SK-N-DZ (cell line): ENCODE measurements at regions not wholly inside any gene's neighbourhood (a gene's known extent, or its start where the extent isn't known, plus 50 kb on each side); places are given as distances from the start of the nearest gene placed in this dataset.
"Not testable (repeated sequence)": the region's sequence is repeated elsewhere in the genome, so short reads cannot be mapped to it uniquely, and the experiment has no call there.

Experiments
- DNase-seq: peaks from one replicate; pipeline ENCODE4 v3.0.0-alpha.2; 2015; ENCODE audit warnings: low spot score

DNA sequence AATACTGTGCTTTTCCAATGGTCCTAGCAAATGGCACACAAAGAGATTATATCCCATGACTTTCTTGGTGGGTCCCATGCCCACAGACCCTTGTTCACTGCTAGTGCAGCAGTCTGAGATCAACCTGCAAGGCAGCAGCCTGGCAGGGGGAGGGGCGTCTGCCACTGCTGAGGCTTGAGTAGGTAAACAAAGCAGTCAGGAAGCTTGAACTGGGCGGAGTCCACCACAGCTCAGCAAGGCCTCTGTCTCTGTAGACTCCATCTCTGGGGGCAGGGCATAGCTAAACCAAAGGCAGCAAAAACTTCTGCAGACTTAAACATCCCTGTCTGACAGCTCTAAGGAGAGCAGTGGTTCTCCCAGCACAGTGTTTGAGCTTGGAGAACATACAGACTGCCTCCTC lies 82.9 kb downstream of the ZNF737 start:
- DNase-seq: no peak

DNA sequence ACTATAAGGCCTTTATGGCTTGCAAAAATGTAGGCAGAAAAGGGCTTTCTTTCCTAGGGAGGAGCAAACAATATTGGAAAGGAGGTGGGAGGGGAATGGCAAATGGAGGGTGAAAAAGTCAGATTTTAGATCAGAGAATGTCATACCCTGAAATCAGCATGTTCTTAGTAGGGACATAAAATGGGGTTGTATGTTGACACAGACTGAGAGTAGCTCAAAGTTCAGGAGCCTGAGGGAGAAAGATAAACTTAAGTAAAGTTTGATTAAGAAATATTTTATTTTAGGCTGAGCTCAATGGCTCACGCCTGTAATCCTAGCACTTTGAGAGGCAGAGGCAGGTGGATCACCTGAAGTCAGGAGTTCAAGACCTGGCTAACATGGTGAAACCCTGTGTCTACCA lies 83.8 kb downstream of the ZNF737 start:
- no peak for DNase-seq

- DNase-seq: no peak
These were observed 86.1 kb downstream of the ZNF737 start for GRCh38 chr19:20479483-20479882.

GRCh38 chr19:20478936-20479335 lies 86.6 kb downstream of the ZNF737 start:
- DNase-seq: no peak

GRCh38 chr19:20472854-20473253 lies 92.7 kb downstream of the ZNF737 start:
- no peak for DNase-seq

GRCh38 chr19:20471431-20471830 lies 94.2 kb downstream of the ZNF737 start:
- no peak for DNase-seq

DNA sequence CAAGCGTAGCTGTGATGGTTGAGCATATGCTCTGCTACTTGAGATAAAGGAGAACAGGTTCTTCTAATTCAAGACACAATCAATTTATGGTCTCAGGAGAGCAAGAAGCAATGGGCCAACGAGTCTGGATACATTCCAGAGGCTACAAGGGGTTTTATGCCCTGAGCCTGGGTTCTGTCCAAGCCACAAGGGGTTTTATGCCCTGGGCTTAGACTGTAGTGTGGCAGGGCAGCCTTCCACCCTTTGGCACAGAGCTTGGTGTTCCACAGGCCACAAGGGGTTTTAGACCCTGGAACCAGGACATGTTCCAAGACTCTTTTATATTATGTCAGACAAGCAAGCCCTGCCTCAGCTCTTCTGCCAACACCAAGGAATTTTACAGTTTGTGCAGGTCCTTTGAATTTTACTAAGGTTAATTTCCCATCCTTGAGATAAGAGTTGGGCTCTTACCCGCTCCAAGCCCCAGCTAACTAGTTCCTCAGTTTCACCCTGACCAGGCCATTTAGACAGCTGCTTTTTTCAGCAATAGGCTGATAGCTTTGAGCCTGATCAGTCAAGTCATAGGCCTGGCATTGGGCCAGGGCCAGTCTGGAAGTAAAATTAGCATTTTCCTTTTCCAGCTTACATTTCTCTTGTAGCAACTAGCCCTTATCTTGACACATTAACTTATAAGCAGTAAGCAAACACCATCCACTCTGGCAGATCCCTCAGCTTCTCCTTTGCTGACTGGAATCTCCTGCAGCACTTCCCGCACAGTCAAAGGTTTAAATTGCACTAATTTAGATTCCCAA lies 95.0 kb downstream of the ZNF737 start:
- no peak for DNase-seq

DNA sequence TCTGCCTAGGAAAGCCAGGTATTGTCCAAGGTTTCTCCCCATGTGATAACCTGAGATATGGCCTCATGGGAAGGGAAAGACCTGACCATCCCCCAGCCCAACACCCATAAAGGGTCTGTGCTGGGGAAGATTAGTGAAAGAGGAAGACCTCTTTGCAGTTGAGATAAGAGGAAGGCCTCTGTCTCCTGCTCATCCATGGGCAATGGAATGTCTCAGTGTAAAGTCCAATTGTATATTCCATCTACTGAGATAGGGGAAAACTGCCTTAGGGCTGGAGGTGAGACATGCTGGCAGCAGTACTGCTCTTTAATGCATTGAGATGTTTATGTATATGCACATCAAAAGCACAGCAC lies 99.0 kb downstream of the ZNF737 start:
- peak; percentile 20 for DNase-seq

- not testable (repeated sequence) for DNase-seq
These were observed 99.5 kb downstream of the ZNF737 start for GRCh38 chr19:20465922-20466637.

DNA sequence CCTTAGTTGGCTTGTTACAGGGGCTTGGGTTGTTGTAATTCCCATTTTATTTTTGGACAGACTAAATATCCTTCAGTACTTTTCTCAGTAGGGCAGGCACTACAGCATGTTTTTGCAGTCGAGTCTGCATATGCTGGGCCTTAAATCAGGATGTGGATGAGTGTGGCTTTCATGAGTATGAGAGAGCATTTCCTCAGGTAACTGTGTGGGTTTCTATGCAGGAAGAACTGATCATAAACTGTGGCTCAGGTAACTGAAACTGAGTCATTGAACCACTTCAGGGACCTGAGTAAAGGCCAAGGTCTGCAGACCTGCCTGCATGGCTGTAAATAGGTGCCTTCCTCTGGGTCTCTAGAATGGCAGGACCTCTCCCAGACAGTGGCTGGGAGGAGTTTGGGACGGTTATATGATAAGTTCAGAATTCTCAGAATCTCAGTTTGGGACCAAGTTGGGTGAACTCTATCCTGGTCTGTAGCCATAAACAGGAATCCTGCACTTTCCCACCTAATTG lies 112.1 kb downstream of the ZNF737 start:
- no peak for DNase-seq

- DNase-seq: no peak
These were observed 121.2 kb downstream of the ZNF737 start for GRCh38 chr19:20444202-20444885.

- not testable (repeated sequence) for DNase-seq
These were observed 133.2 kb downstream of the ZNF737 start for GRCh38 chr19:20432266-20432842.

- DNase-seq: no peak
These were observed 133.8 kb downstream of the ZNF737 start for GRCh38 chr19:20431826-20432225.

- DNase-seq: no peak
These were observed 142.0 kb downstream of the ZNF737 start for GRCh38 chr19:20423381-20424197.

- no peak for DNase-seq
These were observed 143.1 kb downstream of the ZNF737 start for GRCh38 chr19:20422216-20423205.

DNA sequence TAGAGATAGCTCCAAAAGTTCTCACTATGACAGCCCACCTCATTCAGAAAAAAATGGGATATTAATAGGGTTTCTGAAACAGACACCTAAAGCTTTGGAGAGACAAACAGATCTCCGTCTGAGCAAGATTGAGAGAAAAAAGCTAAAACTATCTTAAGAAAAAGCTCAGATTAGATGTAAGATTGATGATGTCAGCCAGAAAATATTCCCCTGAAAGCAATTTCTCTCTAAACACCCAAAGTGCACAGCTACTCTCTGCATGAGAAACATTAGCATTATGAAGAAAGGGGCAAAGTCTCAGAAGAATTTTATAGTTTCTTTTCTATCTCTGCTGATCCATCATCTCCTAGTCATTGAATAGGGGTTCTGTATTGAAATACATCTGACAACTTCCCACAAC lies 148.9 kb downstream of the ZNF737 start:
- no peak for DNase-seq

- no peak for DNase-seq
These were observed 151.5 kb downstream of the ZNF737 start for GRCh38 chr19:20414120-20414519.

- no peak for DNase-seq
These were observed 151.9 kb downstream of the ZNF737 start for GRCh38 chr19:20413705-20414104.

- DNase-seq: no peak
These were observed 152.7 kb downstream of the ZNF737 start for GRCh38 chr19:20412846-20413245.

DNA sequence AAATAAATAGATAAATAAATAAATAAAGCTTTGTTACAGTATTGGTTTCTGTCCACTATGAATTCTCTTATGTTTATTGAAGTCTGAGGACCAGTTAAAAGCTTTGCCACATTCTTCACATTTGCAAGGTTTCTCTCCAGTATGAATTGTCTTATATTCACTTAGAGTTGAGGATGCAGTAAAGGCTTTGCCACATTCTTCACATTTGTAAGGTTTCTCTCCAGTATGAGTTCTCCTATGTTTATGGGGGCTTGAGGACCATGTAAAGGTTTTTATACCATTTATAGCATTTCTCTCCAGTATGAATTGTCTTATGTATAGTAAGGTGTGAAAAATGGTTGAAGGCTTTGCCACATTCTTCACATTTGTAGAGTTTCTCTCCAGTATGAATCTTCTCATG lies 168.3 kb downstream of the ZNF737 start:
- DNase-seq: no peak
